ENCODE measurements at regions not wholly inside any gene's neighbourhood (a gene's known extent, or its start where the extent isn't known, plus 50 kb on each side); places are given as distances from the start of the nearest gene placed in this dataset.
"Not testable (repeated sequence)": the region's sequence is repeated elsewhere in the genome, so short reads cannot be mapped to it uniquely, and the experiment has no call there.

DNA sequence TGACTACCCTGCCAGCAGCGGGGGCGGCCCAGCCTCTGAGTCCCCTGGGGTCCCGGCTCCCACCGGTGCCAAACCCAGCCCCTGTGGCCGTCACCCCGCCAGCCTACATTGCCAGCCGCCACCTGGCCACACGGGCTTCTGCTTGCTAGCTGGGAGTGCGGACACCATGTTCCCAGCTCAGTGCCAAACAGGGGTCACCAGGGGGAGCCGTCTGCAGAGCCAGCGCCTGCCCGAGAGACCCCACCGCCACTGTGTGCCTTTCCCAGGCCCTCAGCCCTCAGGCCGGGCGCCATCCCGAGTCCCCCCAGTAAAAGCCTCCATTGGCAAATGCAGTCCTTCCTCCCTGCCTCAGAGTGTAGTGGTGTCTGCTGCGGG lies 3026.8 kb upstream of the TEKT4 start:
- H3K4me3 ChIP-seq (ENCODE audit: low read depth in 1 of 2, low read length in 1 of 2); H3K36me3 ChIP-seq; H3K4me1 ChIP-seq (ENCODE audit: control insufficient read depth in 1 of 2, insufficient read depth in 1 of 2, low read depth in 1 of 2, low read length in 1 of 2); H3K27ac ChIP-seq; H3K9me3 ChIP-seq: not testable (repeated sequence)
- peaks cover 35% of the 10 kb centered on the region for H3K27me3 ChIP-seq

DNA sequence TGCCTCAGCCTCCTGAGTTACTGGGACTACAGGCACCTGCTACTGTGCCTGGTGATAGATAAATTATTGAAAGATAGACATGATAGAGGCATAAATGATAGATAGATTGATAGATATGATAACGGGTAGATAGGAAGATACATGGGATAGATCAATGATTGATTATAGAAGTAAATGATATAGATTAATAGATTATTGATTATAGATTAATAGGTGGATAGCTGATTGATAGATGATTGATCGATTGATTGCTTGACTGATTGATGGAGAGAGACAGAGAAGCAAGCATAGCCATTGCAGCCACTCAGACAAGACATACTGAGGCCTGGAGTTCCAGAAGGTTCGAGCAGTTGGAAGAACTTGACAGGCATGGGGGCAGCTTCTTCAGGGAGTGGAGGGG lies 3024.8 kb upstream of the TEKT4 start:
- not testable (repeated sequence) for H3K9me3 ChIP-seq; H3K36me3 ChIP-seq; H3K4me3 ChIP-seq (ENCODE audit: low read depth in 1 of 2, low read length in 1 of 2); H3K27ac ChIP-seq; H3K4me1 ChIP-seq (ENCODE audit: control insufficient read depth in 1 of 2, insufficient read depth in 1 of 2, low read depth in 1 of 2, low read length in 1 of 2)
- peaks cover 16% of the 10 kb centered on the region for H3K27me3 ChIP-seq

DNA sequence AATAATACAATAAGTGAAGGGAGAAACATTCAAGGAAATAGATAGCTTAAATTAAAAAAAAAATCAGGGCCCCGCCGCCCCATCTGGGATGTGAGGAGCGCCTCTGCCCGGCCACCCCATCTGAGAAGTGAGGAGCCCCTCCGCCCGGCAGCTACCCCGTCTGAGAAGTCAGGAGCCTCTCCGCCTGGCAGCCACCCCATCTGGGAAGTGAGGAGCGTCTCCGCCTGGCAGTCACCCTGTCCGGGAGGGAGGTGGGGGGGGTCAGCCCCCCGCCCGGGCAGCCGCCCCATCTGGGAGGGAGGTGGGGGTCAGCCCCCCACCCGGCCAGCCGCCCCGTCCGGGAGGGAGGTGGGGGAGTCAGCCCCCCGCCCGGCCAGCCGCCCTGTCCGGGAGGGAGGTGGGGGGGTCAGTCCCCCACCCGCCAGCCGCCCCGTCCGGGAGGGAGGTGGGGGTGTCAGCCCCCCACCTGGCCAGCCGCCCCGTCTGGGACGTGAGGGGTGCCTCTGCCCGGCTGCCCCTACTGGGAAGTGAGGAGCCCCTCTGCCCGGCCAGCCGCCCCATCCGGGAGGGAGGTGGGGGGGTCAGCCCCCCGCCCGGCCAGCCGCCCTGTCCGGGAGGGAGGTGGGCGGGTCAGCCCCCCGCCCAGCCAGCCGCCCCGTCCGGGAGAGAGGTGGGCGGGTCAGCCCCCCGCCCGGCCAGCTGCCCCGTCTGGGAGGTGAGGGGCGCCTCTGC lies 3019.4 kb upstream of the TEKT4 start:
- not testable (repeated sequence) for H3K9me3 ChIP-seq; H3K27me3 ChIP-seq; H3K4me1 ChIP-seq (ENCODE audit: control insufficient read depth in 1 of 2, insufficient read depth in 1 of 2, low read depth in 1 of 2, low read length in 1 of 2); H3K36me3 ChIP-seq; H3K4me3 ChIP-seq (ENCODE audit: low read depth in 1 of 2, low read length in 1 of 2); H3K27ac ChIP-seq

DNA sequence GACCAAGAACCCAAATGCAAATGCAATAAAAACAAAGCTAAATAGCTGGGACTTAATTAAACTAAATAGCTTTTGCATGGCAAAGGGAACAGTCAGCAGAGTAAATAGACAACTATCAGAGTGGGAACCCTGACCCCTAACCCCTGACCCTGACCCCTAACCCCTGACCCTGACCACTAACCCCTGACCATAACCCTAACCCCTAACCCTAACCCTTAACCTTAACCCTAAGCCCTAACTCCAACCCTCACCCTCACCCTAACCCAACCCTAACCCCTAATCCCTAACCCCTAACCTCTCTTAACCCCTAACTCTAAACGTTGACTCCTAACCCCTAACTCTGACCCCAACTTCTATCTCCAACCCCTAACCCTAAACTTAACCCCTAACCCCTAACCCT lies 3014.3 kb upstream of the TEKT4 start:
- H3K4me1 ChIP-seq (ENCODE audit: control insufficient read depth in 1 of 2, insufficient read depth in 1 of 2, low read depth in 1 of 2, low read length in 1 of 2); H3K27me3 ChIP-seq; H3K36me3 ChIP-seq; H3K9me3 ChIP-seq; H3K4me3 ChIP-seq (ENCODE audit: low read depth in 1 of 2, low read length in 1 of 2); H3K27ac ChIP-seq: not testable (repeated sequence)

DNA sequence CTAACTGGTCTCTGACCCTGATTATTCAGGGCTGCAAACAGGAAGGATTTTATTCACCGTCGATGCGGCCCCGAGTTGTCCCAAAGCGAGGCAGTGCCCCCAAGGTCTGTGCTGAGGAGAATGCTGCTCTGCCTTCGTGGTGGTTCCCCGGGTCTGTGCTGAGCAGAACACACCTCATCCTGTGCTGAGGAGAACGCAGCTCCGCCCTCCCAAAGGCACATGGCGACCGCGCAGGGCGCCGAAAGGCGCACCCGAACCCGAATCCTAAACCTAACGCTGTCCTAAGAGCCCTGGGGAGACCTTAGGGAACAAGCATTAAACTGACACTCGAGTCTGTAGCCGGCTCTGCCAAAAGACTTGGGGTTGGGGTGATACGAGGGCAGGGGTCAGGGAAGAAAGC lies 3013.5 kb upstream of the TEKT4 start:
- H3K4me3 ChIP-seq (ENCODE audit: low read depth in 1 of 2, low read length in 1 of 2); H3K27me3 ChIP-seq; H3K4me1 ChIP-seq (ENCODE audit: control insufficient read depth in 1 of 2, insufficient read depth in 1 of 2, low read depth in 1 of 2, low read length in 1 of 2); H3K9me3 ChIP-seq; H3K27ac ChIP-seq; H3K36me3 ChIP-seq: not testable (repeated sequence)

DNA sequence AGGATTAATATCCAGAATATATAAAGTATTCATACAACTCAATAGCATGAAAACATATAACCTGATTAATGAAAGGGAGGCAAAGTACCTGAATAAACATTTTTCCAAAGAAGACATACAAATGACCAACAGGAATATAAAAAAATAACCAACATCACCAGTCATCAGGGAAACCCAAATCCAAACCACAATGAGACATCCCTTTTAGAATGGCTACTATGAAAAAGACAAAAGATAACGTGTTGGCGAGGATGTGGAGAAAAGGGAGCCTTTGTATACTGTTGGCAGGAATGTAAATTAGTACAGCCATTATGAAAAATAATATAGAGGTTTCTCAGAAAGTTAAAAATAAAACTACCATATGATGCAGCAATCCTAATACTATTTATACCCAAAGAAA lies 2999.5 kb upstream of the TEKT4 start:
- not testable (repeated sequence) for H3K36me3 ChIP-seq; H3K4me3 ChIP-seq (ENCODE audit: low read depth in 1 of 2, low read length in 1 of 2); H3K27ac ChIP-seq; H3K4me1 ChIP-seq (ENCODE audit: control insufficient read depth in 1 of 2, insufficient read depth in 1 of 2, low read depth in 1 of 2, low read length in 1 of 2); H3K27me3 ChIP-seq; H3K9me3 ChIP-seq

DNA sequence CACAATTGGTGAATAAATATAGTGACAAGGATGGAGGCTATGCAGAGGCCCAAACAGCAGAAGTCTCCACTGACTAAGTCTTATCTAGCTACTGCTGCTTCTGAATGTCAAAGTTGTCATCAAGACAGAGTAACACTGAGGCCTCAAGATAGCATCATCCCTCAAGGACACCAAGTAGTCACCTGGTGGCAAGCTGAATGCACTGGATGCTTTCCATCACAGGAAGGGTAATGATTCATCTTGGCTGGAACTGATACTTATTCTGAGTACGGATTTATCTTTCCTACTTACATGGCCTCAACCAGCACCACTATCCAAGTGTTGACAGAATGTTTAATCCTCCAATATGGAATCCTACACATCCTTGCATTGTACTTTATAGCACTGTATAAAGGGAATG lies 2997.8 kb upstream of the TEKT4 start:
- H3K4me1 ChIP-seq (ENCODE audit: control insufficient read depth in 1 of 2, insufficient read depth in 1 of 2, low read depth in 1 of 2, low read length in 1 of 2); H3K4me3 ChIP-seq (ENCODE audit: low read depth in 1 of 2, low read length in 1 of 2); H3K9me3 ChIP-seq; H3K27ac ChIP-seq; H3K36me3 ChIP-seq; H3K27me3 ChIP-seq: not testable (repeated sequence)

DNA sequence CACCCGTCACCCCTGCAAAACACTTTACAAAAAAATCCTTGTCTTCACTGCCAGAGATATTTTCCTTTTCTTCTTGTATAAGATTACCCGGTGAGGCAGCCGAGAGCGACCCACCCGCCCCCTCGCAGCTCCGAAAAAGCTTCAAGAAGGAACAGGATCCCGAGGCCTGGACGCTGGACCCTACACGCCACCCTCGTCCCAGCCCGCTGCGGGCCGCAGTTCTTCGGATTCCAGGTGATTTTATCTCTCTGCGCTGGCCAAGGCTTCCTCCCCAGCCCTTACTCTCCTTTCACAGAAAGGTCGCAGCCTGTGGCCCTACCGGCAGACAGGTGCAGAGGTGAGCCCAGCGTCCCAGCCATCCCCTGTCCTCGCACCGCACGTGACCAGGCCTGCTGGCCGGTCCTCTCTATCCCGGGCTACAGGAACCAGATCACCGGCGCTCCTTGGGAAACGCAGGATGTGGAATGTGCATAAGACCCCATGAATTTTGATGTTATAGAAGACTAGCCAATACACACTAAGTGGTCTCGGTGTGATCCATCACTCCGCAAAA lies 2993.5 kb upstream of the TEKT4 start:
- not testable (repeated sequence) for H3K4me1 ChIP-seq (ENCODE audit: control insufficient read depth in 1 of 2, insufficient read depth in 1 of 2, low read depth in 1 of 2, low read length in 1 of 2); H3K4me3 ChIP-seq (ENCODE audit: low read depth in 1 of 2, low read length in 1 of 2); H3K27me3 ChIP-seq; H3K36me3 ChIP-seq; H3K9me3 ChIP-seq; H3K27ac ChIP-seq

DNA sequence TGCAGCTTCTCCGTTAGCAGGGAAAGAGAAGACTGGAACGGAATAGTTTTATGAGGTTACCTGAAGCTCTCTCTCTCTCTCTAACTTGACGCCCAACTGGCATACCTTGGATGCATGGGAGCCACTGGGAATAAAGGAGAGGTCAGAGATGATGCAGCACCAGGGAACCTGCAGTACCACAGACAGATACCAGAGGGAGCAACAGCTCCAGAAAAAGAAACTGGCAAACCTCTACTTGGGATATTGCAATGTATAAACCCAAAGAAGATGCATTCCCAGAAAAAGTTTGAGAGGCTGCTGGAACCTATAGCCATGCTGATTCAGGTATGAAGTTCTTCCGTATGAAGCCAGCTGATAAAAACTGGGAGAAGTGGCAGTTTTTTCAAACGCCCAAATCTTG lies 2976.1 kb upstream of the TEKT4 start:
- not testable (repeated sequence) for H3K27ac ChIP-seq; H3K9me3 ChIP-seq; H3K36me3 ChIP-seq; H3K27me3 ChIP-seq; H3K4me1 ChIP-seq (ENCODE audit: control insufficient read depth in 1 of 2, insufficient read depth in 1 of 2, low read depth in 1 of 2, low read length in 1 of 2); H3K4me3 ChIP-seq (ENCODE audit: low read depth in 1 of 2, low read length in 1 of 2)

DNA sequence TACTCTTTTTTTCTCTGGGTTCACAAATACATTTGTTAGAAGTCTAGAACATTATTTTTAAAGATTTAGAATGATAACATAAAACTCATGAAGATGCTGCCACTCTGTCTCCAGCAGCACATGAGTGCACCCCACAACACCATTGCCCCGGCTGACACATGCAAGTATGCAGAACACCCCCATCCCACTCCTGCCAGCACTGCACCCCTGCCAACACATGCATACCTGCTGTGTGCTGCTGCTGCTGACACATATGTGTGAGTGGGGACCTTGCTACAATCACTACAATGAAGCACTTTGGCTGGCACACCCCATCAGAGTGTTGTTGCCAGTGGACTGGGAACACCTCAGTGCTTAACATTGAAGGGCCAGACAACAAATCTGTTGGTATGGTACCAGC lies 2953.6 kb upstream of the TEKT4 start:
- H3K27me3 ChIP-seq; H3K27ac ChIP-seq; H3K4me1 ChIP-seq (ENCODE audit: control insufficient read depth in 1 of 2, insufficient read depth in 1 of 2, low read depth in 1 of 2, low read length in 1 of 2); H3K4me3 ChIP-seq (ENCODE audit: low read depth in 1 of 2, low read length in 1 of 2); H3K36me3 ChIP-seq; H3K9me3 ChIP-seq: not testable (repeated sequence)
